ENCODE measurements at regions not wholly inside any gene's neighbourhood (a gene's known extent, or its start where the extent isn't known, plus 50 kb on each side); places are given as distances from the start of the nearest gene placed in this dataset.
"Not testable (repeated sequence)": the region's sequence is repeated elsewhere in the genome, so short reads cannot be mapped to it uniquely, and the experiment has no call there.

- DNase-seq = no peak
- no peaks in the 10 kb centered on the region for H3K9me3 Mint-ChIP-seq
- H3K4me3 Mint-ChIP-seq = no peak overlapping the region
- no peaks in the 10 kb centered on the region for H3K36me3 Mint-ChIP-seq
- H3K27me3 Mint-ChIP-seq = no peaks in the 10 kb centered on the region
- no peaks in the 10 kb centered on the region for H3K4me1 Mint-ChIP-seq
- H3K27ac Mint-ChIP-seq = no peak overlapping the region
Measured at GRCh38 chr2:194327196-194327888, 1329.7 kb upstream of the SLC39A10 start.

GRCh38 chr2:194323740-194324139 lies 1333.3 kb upstream of the SLC39A10 start:
- no peaks in the 10 kb centered on the region for H3K36me3 Mint-ChIP-seq
- no peaks in the 10 kb centered on the region for H3K4me1 Mint-ChIP-seq
- DNase-seq = no peak
- no peaks in the 10 kb centered on the region for H3K9me3 Mint-ChIP-seq
- H3K27ac Mint-ChIP-seq = no peak overlapping the region
- no peak overlapping the region for H3K4me3 Mint-ChIP-seq
- no peaks in the 10 kb centered on the region for H3K27me3 Mint-ChIP-seq

- H3K4me3 Mint-ChIP-seq = no peak overlapping the region
Measured at GRCh38 chr2:194320520-194320919, 1336.5 kb upstream of the SLC39A10 start.

GRCh38 chr2:194319222-194319992 lies 1337.6 kb upstream of the SLC39A10 start:
- Mint-ChIP-seq H3K27ac (no peak overlapping the region), H3K36me3 (no peaks in the 10 kb centered on the region), H3K27me3 (no peaks in the 10 kb centered on the region), H3K9me3 (no peaks in the 10 kb centered on the region), H3K4me1 (no peaks in the 10 kb centered on the region), H3K4me3 (no peak overlapping the region)
- DNase-seq = no peak

More at GRCh38 chr2:194320520-194320919, 1336.5 kb upstream of the SLC39A10 start:
- Mint-ChIP-seq H3K9me3 (no peaks in the 10 kb centered on the region), H3K27me3 (no peaks in the 10 kb centered on the region), H3K36me3 (no peaks in the 10 kb centered on the region), H3K27ac (no peak overlapping the region), H3K4me1 (no peaks in the 10 kb centered on the region)
- no peak for DNase-seq

GRCh38 chr2:194314042-194314441 lies 1343.0 kb upstream of the SLC39A10 start:
- H3K9me3 Mint-ChIP-seq = no peaks in the 10 kb centered on the region
- no peak for DNase-seq
- H3K27ac Mint-ChIP-seq = no peak overlapping the region
- H3K27me3 Mint-ChIP-seq = no peaks in the 10 kb centered on the region
- no peak overlapping the region for H3K4me3 Mint-ChIP-seq
- H3K4me1 Mint-ChIP-seq = no peaks in the 10 kb centered on the region
- no peaks in the 10 kb centered on the region for H3K36me3 Mint-ChIP-seq

- no peak overlapping the region for H3K4me3 Mint-ChIP-seq
- DNase-seq = no peak
- no peaks in the 10 kb centered on the region for H3K4me1 Mint-ChIP-seq
- H3K9me3 Mint-ChIP-seq = no peaks in the 10 kb centered on the region
- H3K36me3 Mint-ChIP-seq = no peaks in the 10 kb centered on the region
- no peak overlapping the region for H3K27ac Mint-ChIP-seq
- no peaks in the 10 kb centered on the region for H3K27me3 Mint-ChIP-seq
Measured at GRCh38 chr2:194304191-194304590, 1352.8 kb upstream of the SLC39A10 start.

GRCh38 chr2:194301946-194302345 lies 1355.1 kb upstream of the SLC39A10 start:
- no peak overlapping the region for H3K27ac Mint-ChIP-seq
- DNase-seq = no peak
- H3K4me1 Mint-ChIP-seq = no peaks in the 10 kb centered on the region
- no peaks in the 10 kb centered on the region for H3K9me3 Mint-ChIP-seq
- H3K4me3 Mint-ChIP-seq = no peak overlapping the region
- H3K36me3 Mint-ChIP-seq = no peaks in the 10 kb centered on the region
- H3K27me3 Mint-ChIP-seq = no peaks in the 10 kb centered on the region

- DNase-seq = no peak
- H3K27me3 Mint-ChIP-seq = no peaks in the 10 kb centered on the region
- H3K27ac Mint-ChIP-seq = no peak overlapping the region
- H3K9me3 Mint-ChIP-seq = no peaks in the 10 kb centered on the region
- H3K4me3 Mint-ChIP-seq = no peak overlapping the region
- H3K4me1 Mint-ChIP-seq = no peaks in the 10 kb centered on the region
- no peaks in the 10 kb centered on the region for H3K36me3 Mint-ChIP-seq
Measured at GRCh38 chr2:194294156-194294555, 1362.9 kb upstream of the SLC39A10 start.

GRCh38 chr2:194291104-194291503 lies 1365.9 kb upstream of the SLC39A10 start:
- no peaks in the 10 kb centered on the region for H3K9me3 Mint-ChIP-seq
- H3K27ac Mint-ChIP-seq = no peak overlapping the region
- H3K36me3 Mint-ChIP-seq = no peaks in the 10 kb centered on the region
- no peak overlapping the region for H3K4me3 Mint-ChIP-seq
- no peak for DNase-seq
- no peaks in the 10 kb centered on the region for H3K27me3 Mint-ChIP-seq
- no peaks in the 10 kb centered on the region for H3K4me1 Mint-ChIP-seq

- Mint-ChIP-seq H3K27ac (no peak overlapping the region), H3K36me3 (no peaks in the 10 kb centered on the region), H3K4me3 (no peak overlapping the region), H3K27me3 (no peaks in the 10 kb centered on the region), H3K9me3 (no peaks in the 10 kb centered on the region), H3K4me1 (no peaks in the 10 kb centered on the region)
- DNase-seq = no peak
Measured at GRCh38 chr2:194289712-194290346, 1367.2 kb upstream of the SLC39A10 start.

- H3K36me3 Mint-ChIP-seq, H3K9me3 Mint-ChIP-seq, H3K4me3 Mint-ChIP-seq, H3K27ac Mint-ChIP-seq, DNase-seq, H3K27me3 Mint-ChIP-seq, H3K4me1 Mint-ChIP-seq: not testable (repeated sequence)
Measured at GRCh38 chr2:194276667-194277066, 1380.4 kb upstream of the SLC39A10 start.

GRCh38 chr2:194271293-194271961 lies 1385.6 kb upstream of the SLC39A10 start:
- no peaks in the 10 kb centered on the region for H3K9me3 Mint-ChIP-seq

GRCh38 chr2:194270648-194271047 lies 1386.4 kb upstream of the SLC39A10 start:
- no peak overlapping the region for H3K27ac Mint-ChIP-seq
- no peaks in the 10 kb centered on the region for H3K4me1 Mint-ChIP-seq
- DNase-seq = no peak

More at GRCh38 chr2:194271293-194271961, 1385.6 kb upstream of the SLC39A10 start:
- DNase-seq = no peak
- no peak overlapping the region for H3K4me3 Mint-ChIP-seq
- H3K27ac Mint-ChIP-seq = no peak overlapping the region
- H3K4me1 Mint-ChIP-seq = no peaks in the 10 kb centered on the region
- no peaks in the 10 kb centered on the region for H3K36me3 Mint-ChIP-seq
- no peaks in the 10 kb centered on the region for H3K27me3 Mint-ChIP-seq

GRCh38 chr2:194264586-194264985 lies 1392.4 kb upstream of the SLC39A10 start:
- Mint-ChIP-seq H3K9me3 (no peaks in the 10 kb centered on the region), H3K27ac (no peak overlapping the region), H3K4me3 (no peak overlapping the region), H3K4me1 (no peaks in the 10 kb centered on the region), H3K27me3 (no peaks in the 10 kb centered on the region), H3K36me3 (no peaks in the 10 kb centered on the region)
- DNase-seq = no peak

More at GRCh38 chr2:194270648-194271047, 1386.4 kb upstream of the SLC39A10 start:
- Mint-ChIP-seq H3K9me3 (no peaks in the 10 kb centered on the region), H3K36me3 (no peaks in the 10 kb centered on the region), H3K4me3 (no peak overlapping the region), H3K27me3 (no peaks in the 10 kb centered on the region)

- no peak for DNase-seq
- Mint-ChIP-seq H3K4me1 (no peaks in the 10 kb centered on the region), H3K9me3 (no peaks in the 10 kb centered on the region), H3K36me3 (no peaks in the 10 kb centered on the region), H3K27ac (no peak overlapping the region), H3K27me3 (no peaks in the 10 kb centered on the region), H3K4me3 (no peak overlapping the region)
Measured at GRCh38 chr2:194260185-194260584, 1396.8 kb upstream of the SLC39A10 start.
